ENCODE measurements at regions not wholly inside any gene's neighbourhood (a gene's known extent, or its start where the extent isn't known, plus 50 kb on each side); places are given as distances from the start of the nearest gene placed in this dataset.

GRCh38 chr14:40762177-40762576 lies 844.5 kb upstream of the LRFN5 start:
- no peak for DNase-seq (ENCODE audit: low read depth in 2 of 2)
- Histone ChIP-seq H3K4me1 (ENCODE audit: control insufficient read depth, extremely low read depth, insufficient read depth, low read length) (no peaks in the 10 kb centered on the region), H3K4me3 (replicated peaks in 1 of 4; ENCODE audit: control extremely low read depth in 1 of 4, insufficient read depth in 1 of 4, low read depth in 3 of 4, low read length in 4 of 4) (no peak overlapping the region), H3K79me2 (ENCODE audit: control insufficient read depth, insufficient read depth, low read length) (no peaks in the 10 kb centered on the region), H3K36me3 (ENCODE audit: control insufficient read depth, insufficient read depth, low read length) (no peaks in the 10 kb centered on the region), H3K9ac (ENCODE audit: insufficient read depth, low read length) (no peak overlapping the region), H3K27me3 (ENCODE audit: control insufficient read depth, insufficient read depth, low read length) (no peaks in the 10 kb centered on the region), H3K4me2 (ENCODE audit: extremely low read depth, insufficient read depth, low read length) (no peak overlapping the region), H4K20me1 (ENCODE audit: control insufficient read depth, extremely low read depth, insufficient read depth, low read length) (no peaks in the 10 kb centered on the region), H3K9me3 (ENCODE audit: control insufficient read depth, insufficient read depth, low read depth, low read length) (no peaks in the 10 kb centered on the region), H2AFZ (ENCODE audit: low read length) (no peak overlapping the region), H3K27ac (ENCODE audit: insufficient read depth, low read length) (no peak overlapping the region)
- TF ChIP-seq EZH2 (IDR thresholded peaks at IDR 0.05; ENCODE audit: low read length, missing control alignments): no peak
- no peak for TF ChIP-seq CTCF (conservative IDR thresholded peaks at IDR 0.05 in 1 of 2, IDR thresholded peaks at IDR 0.05 in 1 of 2; ENCODE audit: low read depth in 1 of 2, low read length in 2 of 2)

GRCh38 chr14:40760704-40761103 lies 846.0 kb upstream of the LRFN5 start:
- DNase-seq (ENCODE audit: low read depth in 2 of 2): no peak
- Histone ChIP-seq H3K79me2 (ENCODE audit: control insufficient read depth, insufficient read depth, low read length) (no peaks in the 10 kb centered on the region), H2AFZ (ENCODE audit: low read length) (no peak overlapping the region), H3K4me2 (ENCODE audit: extremely low read depth, insufficient read depth, low read length) (no peak overlapping the region), H3K4me1 (ENCODE audit: control insufficient read depth, extremely low read depth, insufficient read depth, low read length) (no peaks in the 10 kb centered on the region), H3K27ac (ENCODE audit: insufficient read depth, low read length) (no peak overlapping the region), H3K4me3 (replicated peaks in 1 of 4; ENCODE audit: control extremely low read depth in 1 of 4, insufficient read depth in 1 of 4, low read depth in 3 of 4, low read length in 4 of 4) (no peak overlapping the region), H3K36me3 (ENCODE audit: control insufficient read depth, insufficient read depth, low read length) (no peaks in the 10 kb centered on the region), H3K9ac (ENCODE audit: insufficient read depth, low read length) (no peak overlapping the region), H4K20me1 (ENCODE audit: control insufficient read depth, extremely low read depth, insufficient read depth, low read length) (no peaks in the 10 kb centered on the region), H3K27me3 (ENCODE audit: control insufficient read depth, insufficient read depth, low read length) (no peaks in the 10 kb centered on the region), H3K9me3 (ENCODE audit: control insufficient read depth, insufficient read depth, low read depth, low read length) (no peaks in the 10 kb centered on the region)
- TF ChIP-seq CTCF (conservative IDR thresholded peaks at IDR 0.05 in 1 of 2, IDR thresholded peaks at IDR 0.05 in 1 of 2; ENCODE audit: low read depth in 1 of 2, low read length in 2 of 2) (no peak), EZH2 (IDR thresholded peaks at IDR 0.05; ENCODE audit: low read length, missing control alignments) (no peak)

- H3K9me3 ChIP-seq (ENCODE audit: control insufficient read depth, insufficient read depth, low read depth, low read length): no peaks in the 10 kb centered on the region
- H3K79me2 ChIP-seq (ENCODE audit: control insufficient read depth, insufficient read depth, low read length): no peaks in the 10 kb centered on the region
- no peak overlapping the region for H2AFZ ChIP-seq (ENCODE audit: low read length)
- no peak overlapping the region for H3K27ac ChIP-seq (ENCODE audit: insufficient read depth, low read length)
- TF ChIP-seq EZH2 (IDR thresholded peaks at IDR 0.05; ENCODE audit: low read length, missing control alignments): no peak
- TF ChIP-seq CTCF (conservative IDR thresholded peaks at IDR 0.05 in 1 of 2, IDR thresholded peaks at IDR 0.05 in 1 of 2; ENCODE audit: low read depth in 1 of 2, low read length in 2 of 2): no peak
- DNase-seq (ENCODE audit: low read depth in 2 of 2): no peak
- no peak overlapping the region for H3K4me2 ChIP-seq (ENCODE audit: extremely low read depth, insufficient read depth, low read length)
- H3K4me1 ChIP-seq (ENCODE audit: control insufficient read depth, extremely low read depth, insufficient read depth, low read length): no peaks in the 10 kb centered on the region
- no peak overlapping the region for H3K9ac ChIP-seq (ENCODE audit: insufficient read depth, low read length)
- H3K36me3 ChIP-seq (ENCODE audit: control insufficient read depth, insufficient read depth, low read length): no peaks in the 10 kb centered on the region
- H3K4me3 ChIP-seq (replicated peaks in 1 of 4; ENCODE audit: control extremely low read depth in 1 of 4, insufficient read depth in 1 of 4, low read depth in 3 of 4, low read length in 4 of 4): no peak overlapping the region
- no peaks in the 10 kb centered on the region for H3K27me3 ChIP-seq (ENCODE audit: control insufficient read depth, insufficient read depth, low read length)
- H4K20me1 ChIP-seq (ENCODE audit: control insufficient read depth, extremely low read depth, insufficient read depth, low read length): no peaks in the 10 kb centered on the region
Measured at GRCh38 chr14:40758076-40758475, 848.6 kb upstream of the LRFN5 start.

All from fibroblast of lung (primary cell).